SK-N-SH treated with all-trans-retinoic acid at 6 μM for 48 hours (cell line): ENCODE measurements at regions not wholly inside any gene's neighbourhood (a gene's known extent, or its start where the extent isn't known, plus 50 kb on each side); places are given as distances from the start of the nearest gene placed in this dataset.

Source experiments
- ATAC-seq: fragments of 200-7000 bp; cut with Tn5 transposase; 3 replicates; pipeline ENCODE4 v1.9.1; 2020; ENCODE audit warnings: mild to moderate bottlenecking, moderate library complexity
- ARNTL ChIP-seq: fragments of 450-650 bp; formaldehyde crosslinking; IDR thresholded peaks from 2 replicates; pipeline ENCODE4 v1.5.0; 2020; ENCODE audit warnings: low read depth, mild to moderate bottlenecking, moderate library complexity, borderline replicate concordance
- CSDC2 ChIP-seq: fragments of 250-450 bp; sonication (Bioruptor Pico); IDR thresholded peaks from 2 replicates; pipeline ENCODE4 v1.5.0; 2020; ENCODE audit warnings: mild to moderate bottlenecking, moderate library complexity
- CSRNP3 ChIP-seq: fragments of 250-450 bp; sonication (Bioruptor Pico); IDR thresholded peaks from 2 replicates; pipeline ENCODE4 v1.5.1; 2021; ENCODE audit warnings: mild to moderate bottlenecking, moderate library complexity
- ESRRG ChIP-seq: fragments of 250-450 bp; sonication (Bioruptor Pico); IDR thresholded peaks from 2 replicates; pipeline ENCODE4 v1.6.1; 2021; ENCODE audit warnings: mild to moderate bottlenecking
- GLIS3 ChIP-seq: fragments of 250-450 bp; sonication (Bioruptor Pico); IDR thresholded peaks from 2 replicates; pipeline ENCODE4 v1.5.0; 2020; ENCODE audit warnings: mild to moderate bottlenecking, moderate library complexity
- OSR1 ChIP-seq: fragments of 250-450 bp; sonication (Bioruptor Pico); IDR thresholded peaks from 2 replicates; pipeline ENCODE4 v1.8.0; 2022; ENCODE audit warnings: moderate library complexity, mild to moderate bottlenecking, inconsistent platforms
- POU6F1 ChIP-seq: fragments of 250-450 bp; sonication (Bioruptor Pico); IDR thresholded peaks from 2 replicates; pipeline ENCODE4 v1.8.0; 2021; ENCODE audit warnings: low read depth, mild to moderate bottlenecking, moderate library complexity, borderline replicate concordance
- PPARA ChIP-seq: fragments of 250-450 bp; sonication (Bioruptor Pico); IDR thresholded peaks from 2 replicates; pipeline ENCODE4 v1.5.0; 2020; ENCODE audit warnings: mild to moderate bottlenecking, borderline replicate concordance
- RARB ChIP-seq: fragments of 250-450 bp; sonication (Bioruptor Pico); IDR thresholded peaks from 2 replicates; pipeline ENCODE4 v1.8.0; 2021; ENCODE audit warnings: mild to moderate bottlenecking, moderate library complexity
- SNAI2 ChIP-seq: fragments of 250-450 bp; sonication (Bioruptor Pico); IDR thresholded peaks from 2 replicates; pipeline ENCODE4 v1.5.0; 2020; ENCODE audit warnings: mild to moderate bottlenecking, moderate library complexity
- TOX ChIP-seq: fragments of 250-450 bp; sonication (Bioruptor Pico); IDR thresholded peaks from 2 replicates; pipeline ENCODE4 v1.8.0; 2021; ENCODE audit warnings: mild to moderate bottlenecking, moderate library complexity, borderline replicate concordance
- TSHZ2 ChIP-seq: fragments of 250-450 bp; sonication (Bioruptor Pico); IDR thresholded peaks from 2 replicates; pipeline ENCODE4 v1.5.0; 2020; ENCODE audit warnings: mild to moderate bottlenecking, moderate library complexity
- ZC3H10 ChIP-seq: fragments of 250-450 bp; sonication (Bioruptor Pico); IDR thresholded peaks from 2 replicates; pipeline ENCODE4 v1.5.1; 2021; ENCODE audit warnings: mild to moderate bottlenecking, moderate library complexity
- ZFP3 ChIP-seq: fragments of 250-450 bp; sonication (Bioruptor Pico); IDR thresholded peaks from 2 replicates; pipeline ENCODE4 v1.5.0; 2020; ENCODE audit warnings: mild to moderate bottlenecking, moderate library complexity
- ZFP30 ChIP-seq: fragments of 450-650 bp; formaldehyde crosslinking; IDR thresholded peaks from 2 replicates; pipeline ENCODE4 v1.5.0; 2022; ENCODE audit warnings: mild to moderate bottlenecking, moderate library complexity
- ZNF565 ChIP-seq: fragments of 450-650 bp; formaldehyde crosslinking; conservative IDR thresholded peaks from 2 replicates; pipeline ENCODE4 v1.5.0; 2020; ENCODE audit warnings: low read depth, mild to moderate bottlenecking, moderate library complexity
- ZNF70 ChIP-seq: fragments of 450-650 bp; formaldehyde crosslinking; IDR thresholded peaks from 2 replicates; pipeline ENCODE4 v1.5.0; 2020; ENCODE audit warnings: mild to moderate bottlenecking, moderate library complexity
- ZNF8 ChIP-seq: fragments of 450-650 bp; formaldehyde crosslinking; IDR thresholded peaks from 2 replicates; pipeline ENCODE4 v1.5.0; 2020; ENCODE audit warnings: mild to moderate bottlenecking, moderate library complexity

GRCh38 chr5:2176581-2176980 is 293.9 kb upstream of the IRX4 start:
- TF ChIP-seq SNAI2 (CRISPR knock-in tag) = no peak
- TF ChIP-seq GLIS3 (CRISPR knock-in tag) = no peak
- TF ChIP-seq RARB (CRISPR knock-in tag) = no peak
- ATAC-seq = no peak

- TF ChIP-seq TSHZ2 (no peak), TOX (CRISPR knock-in tag) (no peak), OSR1 (no peak), PPARA (CRISPR knock-in tag) (no peak), ZNF8 (CRISPR knock-in tag) (no peak), ZC3H10 (CRISPR knock-in tag) (no peak), CSDC2 (CRISPR knock-in tag) (no peak), ZNF565 (CRISPR knock-in tag) (no peak), CSRNP3 (CRISPR knock-in tag) (no peak), ZNF70 (no peak), ZFP30 (CRISPR knock-in tag) (no peak)
- no peak for ATAC-seq
Measured at GRCh38 chr5:2175842-2176404, 293.2 kb upstream of the IRX4 start.

GRCh38 chr5:2175041-2175440 is 292.3 kb upstream of the IRX4 start:
- no peak for ATAC-seq
- no peak for TF ChIP-seq ZNF8 (CRISPR knock-in tag)
- no peak for TF ChIP-seq GLIS3 (CRISPR knock-in tag)
- no peak for TF ChIP-seq ZC3H10 (CRISPR knock-in tag)
- TF ChIP-seq POU6F1 (CRISPR knock-in tag) = no peak

- no peak for ATAC-seq
- TF ChIP-seq ARNTL (CRISPR knock-in tag) = no peak
- no peak for TF ChIP-seq ZFP3 (CRISPR knock-in tag)
- no peak for TF ChIP-seq ESRRG (CRISPR knock-in tag)
- TF ChIP-seq POU6F1 (CRISPR knock-in tag) = no peak
- TF ChIP-seq CSRNP3 (CRISPR knock-in tag) = no peak
Measured at GRCh38 chr5:2174538-2174937, 291.8 kb upstream of the IRX4 start.
